HEK293 (cell line): ENCODE measurements at regions not wholly inside any gene's neighbourhood (a gene's known extent, or its start where the extent isn't known, plus 50 kb on each side); places are given as distances from the start of the nearest gene placed in this dataset.

Source experiments
- CTCF ChIA-PET: fragments of 350-600 bp; formaldehyde crosslinking; extraction: SDS; loops from one replicate; lab custom pipeline; 2021; ENCODE audit warnings: antibody characterized with exemption; lab: Yijun Ruan, JAX
- POLR2A ChIA-PET: fragments of 300-600 bp; formaldehyde crosslinking; extraction: SDS; loops from one replicate; lab custom pipeline; 2020; ENCODE audit warnings: antibody characterized with exemption, inconsistent platforms; lab: Yijun Ruan, JAX
- H3K27ac ChIP-seq: fragments of 200-500 bp; sonication (Bioruptor generic); 2 replicates; pipeline ENCODE4 v1.5.1; 2014; ENCODE audit warnings: low read depth, low read length, control low read depth, inconsistent platforms; ENCODE audit errors: extremely low read depth
- H3K36me3 ChIP-seq, 2 experiments: fragments of 200-500 bp in 1 of 2; sonication (Bioruptor generic) in 1 of 2; 1 replicate in 1 of 2; 2 replicates in 1 of 2; pipeline ENCODE4 v1.5.1; 2014 to 2017; ENCODE audit warnings: inconsistent platforms in 2 of 2, low read length in 2 of 2; ENCODE audit not compliant: control insufficient read depth in 2 of 2, insufficient read depth in 1 of 2
- H3K4me1 ChIP-seq: fragments of 200-500 bp; sonication (Bioruptor generic); 2 replicates; pipeline ENCODE4 v1.5.1; 2014; ENCODE audit warnings: mild to moderate bottlenecking, low read length, inconsistent platforms; ENCODE audit not compliant: control insufficient read depth, insufficient read depth
- H3K4me3 ChIP-seq: 2 replicates; pipeline ENCODE4 v1.5.1; 2011; ENCODE audit warnings: low read depth, mild to moderate bottlenecking, control low read depth, low read length, moderate library complexity
- H3K9me3 ChIP-seq: fragments of 200-500 bp; sonication (Bioruptor generic); 2 replicates; pipeline ENCODE4 v1.5.1; 2014; ENCODE audit warnings: low read depth, low read length, inconsistent platforms; ENCODE audit not compliant: control insufficient read depth, insufficient read depth
- MYNN ChIP-seq: fragments of 450-650 bp; formaldehyde crosslinking; IDR thresholded peaks from 2 replicates; pipeline ENCODE4 v1.5.1; 2016; ENCODE audit warnings: missing biosample characterization, missing genetic modification characterization, borderline replicate concordance
- ZBTB8A ChIP-seq: fragments of 450-650 bp; formaldehyde crosslinking; IDR thresholded peaks from 2 replicates; pipeline ENCODE4 v1.5.1; 2016; ENCODE audit warnings: missing biosample characterization, missing genetic modification characterization
- ZNF174 ChIP-seq: fragments of 450-650 bp; formaldehyde crosslinking; IDR thresholded peaks from 2 replicates; pipeline ENCODE4 v1.5.0; 2017; ENCODE audit warnings: missing biosample characterization, mild to moderate bottlenecking, missing genetic modification characterization
- ZNF184 ChIP-seq: fragments of 450-650 bp; IDR thresholded peaks from 2 replicates; pipeline ENCODE4 v1.5.1; 2018; ENCODE audit warnings: missing biosample characterization, mild to moderate bottlenecking, missing genetic modification characterization
- ZNF211 ChIP-seq: fragments of 450-650 bp; formaldehyde crosslinking; IDR thresholded peaks from 2 replicates; pipeline ENCODE4 v1.5.1; 2016; ENCODE audit warnings: low read depth, missing biosample characterization, missing genetic modification characterization
- ZNF239 ChIP-seq: fragments of 450-650 bp; formaldehyde crosslinking; IDR thresholded peaks from 2 replicates; pipeline ENCODE4 v1.5.1; 2016; ENCODE audit warnings: missing biosample characterization, missing genetic modification characterization
- ZNF311 ChIP-seq: fragments of 450-650 bp; formaldehyde crosslinking; IDR thresholded peaks from 2 replicates; pipeline ENCODE4 v1.5.1; 2017; ENCODE audit warnings: missing biosample characterization, missing genetic modification characterization, borderline replicate concordance
- ZNF354C ChIP-seq: fragments of 450-650 bp; formaldehyde crosslinking; IDR thresholded peaks from 2 replicates; pipeline ENCODE4 v1.5.1; 2016; ENCODE audit warnings: missing biosample characterization, missing genetic modification characterization, low read depth, borderline replicate concordance
- ZNF391 ChIP-seq: fragments of 450-650 bp; formaldehyde crosslinking; IDR thresholded peaks from 2 replicates; pipeline ENCODE4 v1.5.1; 2016; ENCODE audit warnings: low read depth, missing biosample characterization, missing genetic modification characterization, borderline replicate concordance
- ZNF426 ChIP-seq: fragments of 450-650 bp; formaldehyde crosslinking; IDR thresholded peaks from 2 replicates; pipeline ENCODE4 v1.5.1; 2017; ENCODE audit warnings: missing biosample characterization, missing genetic modification characterization, mild to moderate bottlenecking, inconsistent platforms, moderate library complexity
- ZNF433 ChIP-seq: fragments of 450-650 bp; formaldehyde crosslinking; IDR thresholded peaks from 2 replicates; pipeline ENCODE4 v1.5.1; 2016; ENCODE audit warnings: missing biosample characterization, missing genetic modification characterization, low read depth
- ZNF555 ChIP-seq: fragments of 450-650 bp; formaldehyde crosslinking; conservative IDR thresholded peaks from 2 replicates; pipeline ENCODE4 v1.5.1; 2017; ENCODE audit warnings: missing biosample characterization, mild to moderate bottlenecking, missing genetic modification characterization, inconsistent platforms
- ZNF600 ChIP-seq: fragments of 450-650 bp; formaldehyde crosslinking; IDR thresholded peaks from 2 replicates; pipeline ENCODE4 v1.5.1; 2016; ENCODE audit warnings: missing biosample characterization, missing genetic modification characterization
- ZNF660 ChIP-seq: fragments of 450-650 bp; IDR thresholded peaks from 2 replicates; pipeline ENCODE4 v1.5.1; 2018; ENCODE audit warnings: missing biosample characterization, mild to moderate bottlenecking, missing genetic modification characterization
- TF ChIP-seq, protein P1 (sequence below): fragments of 450-650 bp; formaldehyde crosslinking; conservative IDR thresholded peaks from 2 replicates; pipeline ENCODE4 v1.5.1; 2016; ENCODE audit warnings: low read depth, missing biosample characterization, missing genetic modification characterization
- TF ChIP-seq, protein P2 (sequence below): fragments of 450-650 bp; formaldehyde crosslinking; IDR thresholded peaks from 2 replicates; pipeline ENCODE4 v1.5.1; 2016; ENCODE audit warnings: missing biosample characterization, missing genetic modification characterization
- TF ChIP-seq, protein P3 (sequence below): fragments of 450-650 bp; formaldehyde crosslinking; IDR thresholded peaks from 2 replicates; pipeline ENCODE4 v1.5.1; 2016; ENCODE audit warnings: missing biosample characterization, missing genetic modification characterization
- TF ChIP-seq, protein P4 (sequence below): fragments of 450-650 bp; formaldehyde crosslinking; IDR thresholded peaks from 2 replicates; pipeline ENCODE4 v1.5.1; 2016; ENCODE audit warnings: missing biosample characterization, missing genetic modification characterization
- TF ChIP-seq, protein P5 (sequence below): fragments of 450-650 bp; formaldehyde crosslinking; IDR thresholded peaks from 2 replicates; pipeline ENCODE4 v1.5.1; 2016; ENCODE audit warnings: missing biosample characterization, missing genetic modification characterization

DNA sequence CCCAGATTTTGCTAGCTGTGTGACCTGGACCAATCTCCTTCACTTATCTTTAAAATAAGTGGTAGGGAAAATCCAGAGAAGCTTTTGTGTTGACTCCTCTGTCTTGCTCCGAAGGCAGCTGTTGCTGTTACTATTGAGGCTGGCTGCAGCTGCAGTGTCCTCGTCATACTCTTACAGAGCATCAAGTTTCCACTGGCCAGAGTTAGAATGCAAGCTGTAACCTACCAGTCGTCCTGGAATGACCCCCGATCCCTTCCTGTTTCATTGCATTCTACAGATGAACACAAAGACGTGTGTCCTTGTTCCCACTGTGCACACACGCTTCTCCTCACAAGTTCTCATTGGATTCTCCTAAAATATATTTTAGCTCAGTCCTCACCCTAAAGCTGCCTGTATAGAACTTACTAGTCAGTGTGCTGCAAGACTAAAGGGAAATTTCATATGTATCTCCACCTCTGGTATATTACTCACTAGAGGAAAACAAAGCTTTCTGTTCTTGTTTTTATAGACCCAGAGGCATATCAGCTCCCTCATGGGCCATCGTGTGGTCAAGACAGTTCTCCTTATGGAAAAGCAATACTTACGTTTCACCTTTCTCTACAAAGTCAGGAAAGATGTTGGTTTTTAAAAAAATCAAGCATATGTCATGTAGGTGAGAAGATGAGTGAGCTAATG is 589.8 kb downstream of the LMO7 start:
- Histone ChIP-seq H3K4me3 (no peak overlapping the region), H3K36me3 (no peaks in the 10 kb centered on the region), H3K9me3 (no peaks in the 10 kb centered on the region), H3K27ac (no peak overlapping the region), H3K4me1 (no peaks in the 10 kb centered on the region)
- TF ChIP-seq ZNF311 (tag by site-specific recombination) (no peak), ZNF600 (tag by site-specific recombination) (no peak), ZNF426 (tag by site-specific recombination) (no peak), MYNN (tag by site-specific recombination) (no peak), ZNF660 (tag by site-specific recombination) (no peak), ZNF184 (no peak), ZNF239 (tag by site-specific recombination) (no peak)
- TF ChIP-seq, protein P1, sequence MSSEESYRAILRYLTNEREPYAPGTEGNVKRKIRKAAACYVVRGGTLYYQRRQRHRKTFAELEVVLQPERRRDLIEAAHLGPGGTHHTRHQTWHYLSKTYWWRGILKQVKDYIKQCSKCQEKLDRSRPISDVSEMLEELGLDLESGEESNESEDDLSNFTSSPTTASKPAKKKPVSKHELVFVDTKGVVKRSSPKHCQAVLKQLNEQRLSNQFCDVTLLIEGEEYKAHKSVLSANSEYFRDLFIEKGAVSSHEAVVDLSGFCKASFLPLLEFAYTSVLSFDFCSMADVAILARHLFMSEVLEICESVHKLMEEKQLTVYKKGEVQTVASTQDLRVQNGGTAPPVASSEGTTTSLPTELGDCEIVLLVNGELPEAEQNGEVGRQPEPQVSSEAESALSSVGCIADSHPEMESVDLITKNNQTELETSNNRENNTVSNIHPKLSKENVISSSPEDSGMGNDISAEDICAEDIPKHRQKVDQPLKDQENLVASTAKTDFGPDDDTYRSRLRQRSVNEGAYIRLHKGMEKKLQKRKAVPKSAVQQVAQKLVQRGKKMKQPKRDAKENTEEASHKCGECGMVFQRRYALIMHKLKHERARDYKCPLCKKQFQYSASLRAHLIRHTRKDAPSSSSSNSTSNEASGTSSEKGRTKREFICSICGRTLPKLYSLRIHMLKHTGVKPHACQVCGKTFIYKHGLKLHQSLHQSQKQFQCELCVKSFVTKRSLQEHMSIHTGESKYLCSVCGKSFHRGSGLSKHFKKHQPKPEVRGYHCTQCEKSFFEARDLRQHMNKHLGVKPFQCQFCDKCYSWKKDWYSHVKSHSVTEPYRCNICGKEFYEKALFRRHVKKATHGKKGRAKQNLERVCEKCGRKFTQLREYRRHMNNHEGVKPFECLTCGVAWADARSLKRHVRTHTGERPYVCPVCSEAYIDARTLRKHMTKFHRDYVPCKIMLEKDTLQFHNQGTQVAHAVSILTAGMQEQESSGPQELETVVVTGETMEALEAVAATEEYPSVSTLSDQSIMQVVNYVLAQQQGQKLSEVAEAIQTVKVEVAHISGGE (tag by site-specific recombination), result no peak
- TF ChIP-seq, protein P2, sequence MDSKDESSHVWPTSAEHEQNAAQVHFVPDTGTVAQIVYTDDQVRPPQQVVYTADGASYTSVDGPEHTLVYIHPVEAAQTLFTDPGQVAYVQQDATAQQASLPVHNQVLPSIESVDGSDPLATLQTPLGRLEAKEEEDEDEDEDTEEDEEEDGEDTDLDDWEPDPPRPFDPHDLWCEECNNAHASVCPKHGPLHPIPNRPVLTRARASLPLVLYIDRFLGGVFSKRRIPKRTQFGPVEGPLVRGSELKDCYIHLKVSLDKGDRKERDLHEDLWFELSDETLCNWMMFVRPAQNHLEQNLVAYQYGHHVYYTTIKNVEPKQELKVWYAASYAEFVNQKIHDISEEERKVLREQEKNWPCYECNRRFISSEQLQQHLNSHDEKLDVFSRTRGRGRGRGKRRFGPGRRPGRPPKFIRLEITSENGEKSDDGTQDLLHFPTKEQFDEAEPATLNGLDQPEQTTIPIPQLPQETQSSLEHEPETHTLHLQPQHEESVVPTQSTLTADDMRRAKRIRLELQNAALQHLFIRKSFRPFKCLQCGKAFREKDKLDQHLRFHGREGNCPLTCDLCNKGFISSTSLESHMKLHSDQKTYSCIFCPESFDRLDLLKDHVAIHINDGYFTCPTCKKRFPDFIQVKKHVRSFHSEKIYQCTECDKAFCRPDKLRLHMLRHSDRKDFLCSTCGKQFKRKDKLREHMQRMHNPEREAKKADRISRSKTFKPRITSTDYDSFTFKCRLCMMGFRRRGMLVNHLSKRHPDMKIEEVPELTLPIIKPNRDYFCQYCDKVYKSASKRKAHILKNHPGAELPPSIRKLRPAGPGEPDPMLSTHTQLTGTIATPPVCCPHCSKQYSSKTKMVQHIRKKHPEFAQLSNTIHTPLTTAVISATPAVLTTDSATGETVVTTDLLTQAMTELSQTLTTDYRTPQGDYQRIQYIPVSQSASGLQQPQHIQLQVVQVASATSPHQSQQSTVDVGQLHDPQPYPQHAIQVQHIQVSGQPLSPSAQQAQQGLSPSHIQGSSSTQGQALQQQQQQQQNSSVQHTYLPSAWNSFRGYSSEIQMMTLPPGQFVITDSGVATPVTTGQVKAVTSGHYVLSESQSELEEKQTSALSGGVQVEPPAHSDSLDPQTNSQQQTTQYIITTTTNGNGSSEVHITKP (tag by site-specific recombination), result no peak
- TF ChIP-seq, protein P3, sequence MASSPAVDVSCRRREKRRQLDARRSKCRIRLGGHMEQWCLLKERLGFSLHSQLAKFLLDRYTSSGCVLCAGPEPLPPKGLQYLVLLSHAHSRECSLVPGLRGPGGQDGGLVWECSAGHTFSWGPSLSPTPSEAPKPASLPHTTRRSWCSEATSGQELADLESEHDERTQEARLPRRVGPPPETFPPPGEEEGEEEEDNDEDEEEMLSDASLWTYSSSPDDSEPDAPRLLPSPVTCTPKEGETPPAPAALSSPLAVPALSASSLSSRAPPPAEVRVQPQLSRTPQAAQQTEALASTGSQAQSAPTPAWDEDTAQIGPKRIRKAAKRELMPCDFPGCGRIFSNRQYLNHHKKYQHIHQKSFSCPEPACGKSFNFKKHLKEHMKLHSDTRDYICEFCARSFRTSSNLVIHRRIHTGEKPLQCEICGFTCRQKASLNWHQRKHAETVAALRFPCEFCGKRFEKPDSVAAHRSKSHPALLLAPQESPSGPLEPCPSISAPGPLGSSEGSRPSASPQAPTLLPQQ (tag by site-specific recombination), result no peak
- CTCF ChIA-PET, result interaction anchor here (0.6 kb wide), 1 partner anchor 541 kb away, joined by 3 read pairs; no protein-coding TSS in a partner anchor
- POLR2A ChIA-PET, result no interaction called here

DNA sequence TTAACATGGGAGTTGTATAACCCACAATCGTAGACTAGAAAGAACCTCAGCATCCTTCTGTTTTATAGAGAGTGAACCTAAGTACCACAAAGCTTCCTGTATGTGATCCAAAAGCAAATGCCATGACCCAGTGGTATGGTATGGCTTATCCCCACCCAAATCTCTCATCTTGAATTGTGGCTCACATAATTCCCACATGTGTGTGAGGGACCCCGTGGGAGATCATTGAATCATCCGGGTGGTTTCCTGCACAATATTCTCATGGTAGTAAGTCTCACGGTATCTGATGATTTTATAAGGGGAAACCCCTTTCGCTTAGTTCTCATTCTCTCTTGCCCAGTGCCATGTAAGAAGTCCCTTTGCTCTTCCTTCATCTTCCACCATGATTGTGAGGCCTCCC is 587.9 kb downstream of the LMO7 start:
- H3K27ac ChIP-seq, result no peak overlapping the region
- POLR2A ChIA-PET, result no interaction called here
- no peaks in the 10 kb centered on the region for H3K36me3 ChIP-seq
- TF ChIP-seq, protein P4, sequence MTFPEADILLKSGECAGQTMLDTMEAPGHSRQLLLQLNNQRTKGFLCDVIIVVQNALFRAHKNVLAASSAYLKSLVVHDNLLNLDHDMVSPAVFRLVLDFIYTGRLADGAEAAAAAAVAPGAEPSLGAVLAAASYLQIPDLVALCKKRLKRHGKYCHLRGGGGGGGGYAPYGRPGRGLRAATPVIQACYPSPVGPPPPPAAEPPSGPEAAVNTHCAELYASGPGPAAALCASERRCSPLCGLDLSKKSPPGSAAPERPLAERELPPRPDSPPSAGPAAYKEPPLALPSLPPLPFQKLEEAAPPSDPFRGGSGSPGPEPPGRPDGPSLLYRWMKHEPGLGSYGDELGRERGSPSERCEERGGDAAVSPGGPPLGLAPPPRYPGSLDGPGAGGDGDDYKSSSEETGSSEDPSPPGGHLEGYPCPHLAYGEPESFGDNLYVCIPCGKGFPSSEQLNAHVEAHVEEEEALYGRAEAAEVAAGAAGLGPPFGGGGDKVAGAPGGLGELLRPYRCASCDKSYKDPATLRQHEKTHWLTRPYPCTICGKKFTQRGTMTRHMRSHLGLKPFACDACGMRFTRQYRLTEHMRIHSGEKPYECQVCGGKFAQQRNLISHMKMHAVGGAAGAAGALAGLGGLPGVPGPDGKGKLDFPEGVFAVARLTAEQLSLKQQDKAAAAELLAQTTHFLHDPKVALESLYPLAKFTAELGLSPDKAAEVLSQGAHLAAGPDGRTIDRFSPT (tag by site-specific recombination), result no peak
- no peak for TF ChIP-seq ZNF555
- TF ChIP-seq ZNF174 (tag by site-specific recombination), result no peak
- TF ChIP-seq ZNF354C (tag by site-specific recombination), result no peak
- TF ChIP-seq, protein P5, sequence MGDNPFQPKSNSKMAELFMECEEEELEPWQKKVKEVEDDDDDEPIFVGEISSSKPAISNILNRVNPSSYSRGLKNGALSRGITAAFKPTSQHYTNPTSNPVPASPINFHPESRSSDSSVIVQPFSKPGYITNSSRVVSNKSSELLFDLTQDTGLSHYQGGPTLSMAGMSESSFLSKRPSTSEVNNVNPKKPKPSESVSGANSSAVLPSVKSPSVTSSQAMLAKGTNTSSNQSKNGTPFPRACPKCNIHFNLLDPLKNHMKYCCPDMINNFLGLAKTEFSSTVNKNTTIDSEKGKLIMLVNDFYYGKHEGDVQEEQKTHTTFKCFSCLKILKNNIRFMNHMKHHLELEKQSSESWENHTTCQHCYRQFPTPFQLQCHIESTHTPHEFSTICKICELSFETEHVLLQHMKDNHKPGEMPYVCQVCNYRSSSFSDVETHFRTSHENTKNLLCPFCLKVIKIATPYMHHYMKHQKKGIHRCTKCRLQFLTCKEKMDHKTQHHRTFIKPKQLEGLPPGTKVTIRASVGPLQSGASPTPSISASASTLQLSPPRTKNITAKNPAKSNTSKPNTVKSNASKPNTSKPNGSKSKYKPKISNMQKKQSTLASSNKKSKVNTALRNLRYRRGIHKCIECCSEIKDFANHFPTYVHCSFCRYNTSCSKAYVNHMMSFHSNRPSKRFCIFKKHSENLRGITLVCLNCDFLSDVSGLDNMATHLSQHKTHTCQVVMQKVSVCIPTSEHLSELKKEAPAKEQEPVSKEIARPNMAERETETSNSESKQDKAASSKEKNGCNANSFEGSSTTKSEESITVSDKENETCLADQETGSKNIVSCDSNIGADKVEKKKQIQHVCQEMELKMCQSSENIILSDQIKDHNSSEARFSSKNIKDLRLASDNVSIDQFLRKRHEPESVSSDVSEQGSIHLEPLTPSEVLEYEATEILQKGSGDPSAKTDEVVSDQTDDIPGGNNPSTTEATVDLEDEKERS (tag by site-specific recombination), result no peak
- no peak for TF ChIP-seq ZNF211 (tag by site-specific recombination)
- no peak for TF ChIP-seq ZNF184
- no peak for TF ChIP-seq ZBTB8A
- TF ChIP-seq ZNF391, result no peak
- no peak for TF ChIP-seq ZNF433
- no peaks in the 10 kb centered on the region for H3K4me1 ChIP-seq
- no peak overlapping the region for H3K4me3 ChIP-seq
- CTCF ChIA-PET, result no interaction called here
- no peaks in the 10 kb centered on the region for H3K9me3 ChIP-seq
